ES-I3 (cell line): ENCODE measurements at regions not wholly inside any gene's neighbourhood (a gene's known extent, or its start where the extent isn't known, plus 50 kb on each side); places are given as distances from the start of the nearest gene placed in this dataset.

Experiments used
- H3K36me3 ChIP-seq: 2 replicates; pipeline ENCODE4 v1.6.1; 2013; ENCODE audit warnings: mild to moderate bottlenecking, low read length, control low read depth, moderate library complexity; ENCODE audit not compliant: insufficient read depth
- H3K4me1 ChIP-seq: 2 replicates; pipeline ENCODE4 v1.6.1; 2013; ENCODE audit warnings: mild to moderate bottlenecking, control low read depth, low read length; ENCODE audit not compliant: insufficient read depth
- H3K9ac ChIP-seq: 2 replicates; pipeline ENCODE4 v1.6.1; 2013; ENCODE audit warnings: low read depth, mild to moderate bottlenecking, low read length, moderate library complexity
- H3K9me3 ChIP-seq: 2 replicates; pipeline ENCODE4 v1.6.1; 2013; ENCODE audit warnings: mild to moderate bottlenecking, low read length, moderate library complexity; ENCODE audit not compliant: control insufficient read depth, insufficient read depth

- no peaks in the 10 kb centered on the region for H3K36me3 ChIP-seq
- H3K9me3 ChIP-seq, result no peaks in the 10 kb centered on the region
- H3K4me1 ChIP-seq, result no peaks in the 10 kb centered on the region; the same call in 1 of the 2 replicates
- no peak overlapping the region for H3K9ac ChIP-seq
Observed at GRCh38 chr16:66004699-66005098, 361.8 kb upstream of the CDH5 start.

GRCh38 chr16:66003201-66003600 is 363.3 kb upstream of the CDH5 start:
- no peaks in the 10 kb centered on the region for H3K9me3 ChIP-seq
- no peak overlapping the region for H3K9ac ChIP-seq
- H3K4me1 ChIP-seq, result no peaks in the 10 kb centered on the region; the same call in 1 of the 2 replicates
- no peaks in the 10 kb centered on the region for H3K36me3 ChIP-seq

DNA sequence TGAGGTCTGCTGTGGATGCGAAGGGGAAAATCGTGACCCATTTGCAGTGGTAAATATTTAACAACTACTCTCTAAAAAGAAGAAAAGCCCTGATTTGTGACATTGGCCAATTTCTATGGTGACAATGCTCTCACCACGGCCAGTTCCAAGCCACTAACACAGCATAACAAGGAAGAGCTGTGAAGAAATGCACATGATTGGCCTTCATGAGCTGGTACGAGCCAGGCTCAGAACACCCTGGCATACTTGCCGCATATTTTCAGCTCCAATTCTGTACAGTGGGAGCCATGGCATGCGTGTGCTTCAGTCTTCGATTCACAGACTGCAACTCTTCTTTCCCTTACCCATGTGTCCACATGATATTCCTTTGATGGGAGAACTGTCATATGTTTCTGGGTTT is 363.9 kb upstream of the CDH5 start:
- Histone ChIP-seq H3K4me1 (no peaks in the 10 kb centered on the region), H3K9me3 (no peaks in the 10 kb centered on the region), H3K9ac (no peak overlapping the region), H3K36me3 (no peaks in the 10 kb centered on the region)

GRCh38 chr16:66001432-66001831 is 365.1 kb upstream of the CDH5 start:
- H3K36me3 ChIP-seq, result no peaks in the 10 kb centered on the region
- H3K9me3 ChIP-seq, result no peaks in the 10 kb centered on the region
- H3K9ac ChIP-seq, result no peak overlapping the region
- no peaks in the 10 kb centered on the region for H3K4me1 ChIP-seq

DNA sequence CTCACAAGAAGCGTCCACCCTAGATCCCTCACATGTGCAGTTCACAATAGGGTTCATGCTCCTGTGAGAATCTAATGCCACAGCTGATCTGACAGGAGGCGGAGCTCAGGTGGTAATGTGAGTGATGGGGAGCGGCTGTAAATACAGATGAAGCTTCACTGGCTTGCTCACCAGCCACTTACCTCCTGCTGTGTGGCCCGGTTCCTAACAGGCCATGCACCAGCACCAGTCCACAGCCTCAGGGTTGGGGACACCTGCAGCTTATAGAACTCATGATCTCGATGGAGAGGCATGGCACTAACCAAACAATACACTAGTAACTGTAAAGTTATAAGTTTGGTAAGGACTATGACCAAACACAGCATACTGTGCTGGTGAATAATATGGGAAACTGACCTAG is 368.0 kb upstream of the CDH5 start:
- Histone ChIP-seq H3K9me3 (no peaks in the 10 kb centered on the region), H3K36me3 (no peaks in the 10 kb centered on the region), H3K4me1 (no peaks in the 10 kb centered on the region)

GRCh38 chr16:65994291-65994690 is 372.2 kb upstream of the CDH5 start:
- H3K4me1 ChIP-seq, result no peaks in the 10 kb centered on the region
- no peaks in the 10 kb centered on the region for H3K36me3 ChIP-seq
- no peaks in the 10 kb centered on the region for H3K9me3 ChIP-seq
- no peak overlapping the region for H3K9ac ChIP-seq

More for the DNA sequence above, 368.0 kb upstream of the CDH5 start:
- H3K9ac ChIP-seq, result no peak overlapping the region

GRCh38 chr16:65991149-65991701 is 375.3 kb upstream of the CDH5 start:
- H3K9me3 ChIP-seq, result no peaks in the 10 kb centered on the region; the same call in 1 of the 2 replicates
- H3K4me1 ChIP-seq, result no peaks in the 10 kb centered on the region
- H3K36me3 ChIP-seq, result no peaks in the 10 kb centered on the region
- no peak overlapping the region for H3K9ac ChIP-seq

- no peak overlapping the region for H3K9ac ChIP-seq
- H3K36me3 ChIP-seq, result no peaks in the 10 kb centered on the region
- no peaks in the 10 kb centered on the region for H3K4me1 ChIP-seq
- no peaks in the 10 kb centered on the region; the same call in 1 of the 2 replicates for H3K9me3 ChIP-seq
Observed at GRCh38 chr16:65989861-65990604, 376.5 kb upstream of the CDH5 start.

GRCh38 chr16:65988024-65988595 is 378.4 kb upstream of the CDH5 start:
- no peaks in the 10 kb centered on the region; the same call in 1 of the 2 replicates for H3K9me3 ChIP-seq
- no peak overlapping the region for H3K9ac ChIP-seq
- no peaks in the 10 kb centered on the region for H3K36me3 ChIP-seq
- peaks cover 4% of the 10 kb centered on the region; the same call in 1 of the 2 replicates for H3K4me1 ChIP-seq

GRCh38 chr16:65984296-65984695 is 382.2 kb upstream of the CDH5 start:
- Histone ChIP-seq H3K9ac (no peak overlapping the region), H3K36me3 (no peaks in the 10 kb centered on the region), H3K9me3 (no peaks in the 10 kb centered on the region; the same call in 1 of the 2 replicates), H3K4me1 (peaks cover 4% of the 10 kb centered on the region; the same call in 1 of the 2 replicates)

GRCh38 chr16:65981057-65981456 is 385.4 kb upstream of the CDH5 start:
- Histone ChIP-seq H3K36me3 (no peaks in the 10 kb centered on the region), H3K4me1 (peaks cover 4% of the 10 kb centered on the region; the same call in 1 of the 2 replicates), H3K9me3 (no peaks in the 10 kb centered on the region), H3K9ac (no peak overlapping the region)

DNA sequence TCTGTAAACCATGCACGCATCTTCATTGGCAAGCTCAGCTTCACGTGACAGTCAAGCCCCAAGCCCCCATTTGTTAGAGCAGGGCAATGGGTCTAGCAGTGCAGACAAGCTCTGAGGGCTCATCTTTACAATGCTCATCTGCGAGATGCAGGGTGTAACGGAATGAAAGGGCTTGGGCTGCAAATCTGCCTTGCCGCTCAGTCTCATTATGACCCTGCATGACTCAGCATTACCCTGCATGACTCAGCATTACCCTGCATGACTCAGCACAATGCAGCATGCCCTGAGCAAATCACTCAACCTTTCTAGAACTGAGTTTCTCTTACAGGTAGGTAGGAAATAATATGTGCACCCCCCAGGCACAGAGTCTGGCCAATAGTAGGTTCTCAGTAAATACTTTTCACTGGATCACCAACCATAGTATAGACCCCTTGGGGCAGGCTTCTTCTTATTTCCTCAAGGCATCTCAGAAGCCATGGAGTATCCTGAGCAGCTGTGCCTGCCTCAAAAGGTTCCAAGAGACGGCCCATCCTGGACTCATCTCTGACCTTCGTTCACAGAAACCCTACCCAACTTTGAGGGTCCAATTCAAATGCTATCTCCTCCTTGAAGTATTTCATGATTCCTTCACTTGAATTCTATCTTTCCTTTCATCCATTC is 391.3 kb upstream of the CDH5 start:
- H3K4me1 ChIP-seq, result no peaks in the 10 kb centered on the region
- H3K9me3 ChIP-seq, result no peaks in the 10 kb centered on the region
- H3K36me3 ChIP-seq, result no peaks in the 10 kb centered on the region
- no peak overlapping the region for H3K9ac ChIP-seq

- Histone ChIP-seq H3K36me3 (no peaks in the 10 kb centered on the region), H3K9me3 (no peaks in the 10 kb centered on the region), H3K9ac (no peak overlapping the region), H3K4me1 (no peaks in the 10 kb centered on the region)
Observed at GRCh38 chr16:65967376-65967775, 399.1 kb upstream of the CDH5 start.

GRCh38 chr16:65965628-65966027 is 400.9 kb upstream of the CDH5 start:
- no peaks in the 10 kb centered on the region for H3K9me3 ChIP-seq
- no peak overlapping the region for H3K9ac ChIP-seq
- no peaks in the 10 kb centered on the region for H3K36me3 ChIP-seq
- H3K4me1 ChIP-seq, result no peaks in the 10 kb centered on the region
